ENCODE measurements at regions not wholly inside any gene's neighbourhood (a gene's known extent, or its start where the extent isn't known, plus 50 kb on each side); places are given as distances from the start of the nearest gene placed in this dataset.

DNA sequence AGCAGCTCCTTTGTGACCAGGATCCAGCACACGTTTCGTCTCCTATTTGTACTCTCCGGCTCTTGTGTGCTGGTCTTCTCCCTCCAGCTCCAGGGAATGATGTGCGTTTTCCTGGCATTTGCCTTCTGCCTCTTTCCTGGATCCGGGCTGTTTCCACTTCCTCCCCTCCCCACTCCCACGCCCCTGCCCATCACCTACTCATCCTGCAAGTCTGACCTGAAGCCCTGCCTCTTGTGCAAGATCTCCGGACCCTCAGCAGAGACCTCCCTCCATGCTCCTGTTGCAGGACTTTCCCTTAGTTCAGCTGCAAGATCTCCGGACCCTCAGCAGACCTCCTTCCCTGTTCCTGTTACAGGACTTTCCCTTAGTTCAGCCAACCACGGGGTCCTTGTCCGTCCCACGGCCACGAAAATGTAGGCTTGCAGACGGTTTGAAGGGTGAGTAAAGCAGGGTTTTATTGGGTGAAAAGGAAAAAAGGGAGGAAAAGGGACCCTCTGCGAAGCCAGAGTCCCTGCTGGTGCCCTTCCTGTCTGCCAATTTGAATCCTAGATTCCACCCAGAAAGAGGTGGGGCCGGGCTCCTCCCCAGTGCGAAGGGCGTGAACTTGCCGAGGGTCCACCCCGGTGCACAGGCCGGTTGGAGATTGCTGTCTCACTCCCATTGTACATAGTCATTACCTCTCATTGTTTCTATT, 74.4 kb upstream of the IRF2 start:
- TF ChIP-seq ZNF121 (CRISPR knock-in tag; IDR thresholded peaks at IDR 0.05) (no peak), ZNF416 (CRISPR knock-in tag; IDR thresholded peaks at IDR 0.05) (no peak), NR3C1 (CRISPR knock-in tag; conservative IDR thresholded peaks at IDR 0.05; ENCODE audit: low read depth) (no peak), CREB1 (CRISPR knock-in tag; IDR thresholded peaks at IDR 0.05) (no peak)
- TF ChIP-seq, protein P1, sequence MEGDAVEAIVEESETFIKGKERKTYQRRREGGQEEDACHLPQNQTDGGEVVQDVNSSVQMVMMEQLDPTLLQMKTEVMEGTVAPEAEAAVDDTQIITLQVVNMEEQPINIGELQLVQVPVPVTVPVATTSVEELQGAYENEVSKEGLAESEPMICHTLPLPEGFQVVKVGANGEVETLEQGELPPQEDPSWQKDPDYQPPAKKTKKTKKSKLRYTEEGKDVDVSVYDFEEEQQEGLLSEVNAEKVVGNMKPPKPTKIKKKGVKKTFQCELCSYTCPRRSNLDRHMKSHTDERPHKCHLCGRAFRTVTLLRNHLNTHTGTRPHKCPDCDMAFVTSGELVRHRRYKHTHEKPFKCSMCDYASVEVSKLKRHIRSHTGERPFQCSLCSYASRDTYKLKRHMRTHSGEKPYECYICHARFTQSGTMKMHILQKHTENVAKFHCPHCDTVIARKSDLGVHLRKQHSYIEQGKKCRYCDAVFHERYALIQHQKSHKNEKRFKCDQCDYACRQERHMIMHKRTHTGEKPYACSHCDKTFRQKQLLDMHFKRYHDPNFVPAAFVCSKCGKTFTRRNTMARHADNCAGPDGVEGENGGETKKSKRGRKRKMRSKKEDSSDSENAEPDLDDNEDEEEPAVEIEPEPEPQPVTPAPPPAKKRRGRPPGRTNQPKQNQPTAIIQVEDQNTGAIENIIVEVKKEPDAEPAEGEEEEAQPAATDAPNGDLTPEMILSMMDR (IDR thresholded peaks at IDR 0.05), result no peak
- TF ChIP-seq, protein P2, sequence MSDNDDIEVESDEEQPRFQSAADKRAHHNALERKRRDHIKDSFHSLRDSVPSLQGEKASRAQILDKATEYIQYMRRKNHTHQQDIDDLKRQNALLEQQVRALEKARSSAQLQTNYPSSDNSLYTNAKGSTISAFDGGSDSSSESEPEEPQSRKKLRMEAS (CRISPR knock-in tag; IDR thresholded peaks at IDR 0.05), result peak; percentile 49; the same call in 1 of the 2 replicates
- TF ChIP-seq, protein P3, sequence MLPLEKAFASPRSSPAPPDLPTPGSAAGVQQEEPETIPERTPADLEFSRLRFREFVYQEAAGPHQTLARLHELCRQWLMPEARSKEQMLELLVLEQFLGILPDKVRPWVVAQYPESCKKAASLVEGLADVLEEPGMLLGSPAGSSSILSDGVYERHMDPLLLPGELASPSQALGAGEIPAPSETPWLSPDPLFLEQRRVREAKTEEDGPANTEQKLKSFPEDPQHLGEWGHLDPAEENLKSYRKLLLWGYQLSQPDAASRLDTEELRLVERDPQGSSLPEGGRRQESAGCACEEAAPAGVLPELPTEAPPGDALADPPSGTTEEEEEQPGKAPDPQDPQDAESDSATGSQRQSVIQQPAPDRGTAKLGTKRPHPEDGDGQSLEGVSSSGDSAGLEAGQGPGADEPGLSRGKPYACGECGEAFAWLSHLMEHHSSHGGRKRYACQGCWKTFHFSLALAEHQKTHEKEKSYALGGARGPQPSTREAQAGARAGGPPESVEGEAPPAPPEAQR (CRISPR knock-in tag; IDR thresholded peaks at IDR 0.05), result no peak
- TF ChIP-seq, protein P4, sequence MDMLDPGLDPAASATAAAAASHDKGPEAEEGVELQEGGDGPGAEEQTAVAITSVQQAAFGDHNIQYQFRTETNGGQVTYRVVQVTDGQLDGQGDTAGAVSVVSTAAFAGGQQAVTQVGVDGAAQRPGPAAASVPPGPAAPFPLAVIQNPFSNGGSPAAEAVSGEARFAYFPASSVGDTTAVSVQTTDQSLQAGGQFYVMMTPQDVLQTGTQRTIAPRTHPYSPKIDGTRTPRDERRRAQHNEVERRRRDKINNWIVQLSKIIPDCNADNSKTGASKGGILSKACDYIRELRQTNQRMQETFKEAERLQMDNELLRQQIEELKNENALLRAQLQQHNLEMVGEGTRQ (CRISPR knock-in tag; IDR thresholded peaks at IDR 0.05), result no peak
